ENCODE measurements at regions not wholly inside any gene's neighbourhood (a gene's known extent, or its start where the extent isn't known, plus 50 kb on each side); places are given as distances from the start of the nearest gene placed in this dataset.
A peak's percentile ranks its signal among the peaks of the same experiment; 100 is the strongest.

GRCh38 chr2:121099329-121100290 is 185.4 kb downstream of the TFCP2L1 start:
- TF ChIP-seq CTCF (IDR thresholded peaks at IDR 0.05), result no peak
- Mint-ChIP-seq H3K4me1 (no peaks in the 10 kb centered on the region), H3K9me3 (no peaks in the 10 kb centered on the region), H3K27me3 (ENCODE audit: low read depth, poor library complexity) (peaks cover 49% of the 10 kb centered on the region), H3K36me3 (ENCODE audit: low read depth) (no peaks in the 10 kb centered on the region), H3K27ac (no peak overlapping the region), H3K4me3 (no peak overlapping the region)
- no peak for DNase-seq

DNA sequence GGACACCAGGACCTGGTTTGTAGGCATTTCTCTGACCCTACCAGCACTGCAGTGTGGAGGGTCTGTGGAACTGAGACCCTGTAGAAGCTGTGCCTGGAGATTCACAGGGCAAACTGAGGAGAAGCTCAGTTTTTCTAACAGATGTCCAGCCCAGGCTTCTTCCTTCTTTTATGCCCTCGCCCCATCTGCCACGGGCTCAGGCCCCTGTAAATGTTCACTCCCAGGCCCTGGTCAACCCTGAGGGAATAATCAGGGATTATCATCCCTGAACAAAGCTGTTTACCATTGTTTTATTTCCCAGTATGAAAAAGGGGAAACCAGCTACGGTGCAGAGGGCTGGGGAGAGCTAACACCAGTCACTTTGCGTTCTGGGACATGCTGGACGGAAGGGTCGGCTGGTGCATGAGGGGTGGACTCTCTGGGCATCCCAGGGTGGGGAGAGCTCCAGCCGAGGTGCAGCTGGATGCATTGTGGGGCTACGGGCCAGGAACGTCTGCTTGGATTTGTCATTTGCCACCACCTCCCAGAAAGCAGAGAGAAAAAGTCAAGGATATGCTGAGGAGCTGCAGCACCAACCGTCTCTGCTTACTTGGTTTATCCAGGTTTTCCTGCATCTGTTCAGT is 183.8 kb downstream of the TFCP2L1 start:
- H3K27me3 Mint-ChIP-seq (ENCODE audit: low read depth, poor library complexity), result peaks cover 49% of the 10 kb centered on the region
- no peak overlapping the region for H3K27ac Mint-ChIP-seq
- H3K4me1 Mint-ChIP-seq, result no peaks in the 10 kb centered on the region
- DNase-seq, result no peak
- no peaks in the 10 kb centered on the region for H3K36me3 Mint-ChIP-seq (ENCODE audit: low read depth)
- no peak for TF ChIP-seq CTCF (IDR thresholded peaks at IDR 0.05)
- no peak overlapping the region for H3K4me3 Mint-ChIP-seq
- H3K9me3 Mint-ChIP-seq, result no peaks in the 10 kb centered on the region

GRCh38 chr2:121102941-121103340 is 182.1 kb downstream of the TFCP2L1 start:
- Mint-ChIP-seq H3K4me1 (no peaks in the 10 kb centered on the region), H3K27me3 (ENCODE audit: low read depth, poor library complexity) (peaks cover 34% of the 10 kb centered on the region), H3K36me3 (ENCODE audit: low read depth) (no peaks in the 10 kb centered on the region), H3K4me3 (no peak overlapping the region), H3K9me3 (no peaks in the 10 kb centered on the region), H3K27ac (no peak overlapping the region)
- no peak for TF ChIP-seq CTCF (IDR thresholded peaks at IDR 0.05)
- DNase-seq, result no peak

DNA sequence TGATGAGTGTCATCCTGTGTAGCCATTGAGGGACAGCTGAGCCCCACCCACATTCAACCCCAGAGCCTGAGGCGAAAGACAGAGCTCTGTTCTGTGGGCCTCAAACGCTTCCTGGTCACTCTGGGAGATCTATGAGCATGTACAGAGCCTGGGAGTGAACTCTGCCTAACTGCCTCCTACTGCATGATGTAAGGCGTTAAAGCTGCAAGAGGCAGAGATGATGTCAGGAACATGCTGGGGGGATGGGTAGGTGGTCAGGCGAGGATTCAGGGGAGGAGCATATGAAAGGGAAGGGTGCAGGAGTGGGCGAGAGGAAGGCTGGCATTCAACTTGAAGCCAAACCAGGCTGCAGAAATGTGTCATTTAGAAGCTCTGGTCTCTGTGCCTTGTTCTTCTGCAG is 181.0 kb downstream of the TFCP2L1 start:
- no peak for DNase-seq
- Mint-ChIP-seq H3K27me3 (ENCODE audit: low read depth, poor library complexity) (peaks cover 24% of the 10 kb centered on the region), H3K27ac (no peak overlapping the region), H3K4me3 (no peak overlapping the region), H3K4me1 (no peaks in the 10 kb centered on the region), H3K36me3 (ENCODE audit: low read depth) (no peaks in the 10 kb centered on the region), H3K9me3 (no peaks in the 10 kb centered on the region)
- TF ChIP-seq CTCF (IDR thresholded peaks at IDR 0.05), result no peak

DNA sequence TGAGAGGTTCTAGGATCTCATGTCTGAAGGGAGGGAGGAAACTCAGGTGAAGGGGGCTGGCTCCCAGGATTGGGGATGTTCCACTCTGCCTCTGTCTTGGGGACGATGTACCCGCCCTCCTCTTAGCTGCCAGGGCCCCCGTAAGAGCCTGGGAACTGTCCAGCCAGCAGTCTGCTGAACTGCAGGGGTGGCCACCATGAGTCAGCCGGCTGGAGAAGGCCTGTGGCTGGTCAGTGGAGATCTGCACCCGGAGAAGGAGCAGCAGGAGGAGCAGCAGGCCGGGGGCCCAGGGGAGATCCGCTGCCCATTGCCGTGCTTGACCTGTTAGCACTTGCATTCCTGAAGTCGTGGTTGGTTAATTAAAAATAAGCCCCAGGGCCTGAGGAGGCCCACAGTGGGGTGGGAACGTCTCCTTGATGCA is 180.3 kb downstream of the TFCP2L1 start:
- Mint-ChIP-seq H3K9me3 (no peaks in the 10 kb centered on the region), H3K4me1 (no peaks in the 10 kb centered on the region), H3K4me3 (no peak overlapping the region), H3K27ac (no peak overlapping the region), H3K36me3 (ENCODE audit: low read depth) (no peaks in the 10 kb centered on the region), H3K27me3 (ENCODE audit: low read depth, poor library complexity) (peaks cover 23% of the 10 kb centered on the region)
- DNase-seq, result peak; percentile 57
- TF ChIP-seq CTCF (IDR thresholded peaks at IDR 0.05), result no peak
